H1 (cell line): ENCODE measurements at regions not wholly inside any gene's neighbourhood (a gene's known extent, or its start where the extent isn't known, plus 50 kb on each side); places are given as distances from the start of the nearest gene placed in this dataset.

Source experiments
- CTCF ChIA-PET: fragments of 300-600 bp; sonication (Branson Sonifier 250); formaldehyde crosslinking; loops from one replicate; lab custom pipeline; 2021; ENCODE audit not compliant: partially characterized antibody; lab: Charles Lee
- POLR2A ChIA-PET: fragments of 300-600 bp; sonication (Branson Sonifier 250); formaldehyde crosslinking; loops from one replicate; lab custom pipeline; 2021; ENCODE audit warnings: inconsistent platforms; ENCODE audit not compliant: partially characterized antibody; lab: Charles Lee
- DNase-seq, 2 experiments: peaks; one replicate each; pipeline versions ENCODE4 v3.0.0 to v3.0.0-alpha.2; 2010 to 2022; ENCODE audit warnings: low spot score in 2 of 2, low read depth in 1 of 2, mixed read lengths in 1 of 2
- FAIRE-seq: peaks from 2 replicates; lab custom pipeline; 2011; peaks lifted over from hg19 to GRCh38; lab: Jason Lieb, UNC
- H2AFZ ChIP-seq: 2 replicates; pipeline ENCODE4 v1.8.1; 2012; ENCODE audit warnings: low read length, inconsistent platforms
- H2AK5ac ChIP-seq: 2 replicates; pipeline ENCODE4 v1.6.1; 2013; ENCODE audit warnings: low read depth, low read length
- H2BK120ac ChIP-seq: replicated peaks from 2 replicates; pipeline ENCODE3; 2013; ENCODE audit warnings: low read depth, low read length, inconsistent platforms
- H2BK12ac ChIP-seq: 2 replicates; pipeline ENCODE4 v1.6.1; 2013; ENCODE audit warnings: low read depth, low read length
- H2BK15ac ChIP-seq: 2 replicates; pipeline ENCODE4 v1.6.1; 2013; ENCODE audit warnings: low read length
- H2BK20ac ChIP-seq: 2 replicates; pipeline ENCODE4 v1.6.1; 2013; ENCODE audit warnings: low read length
- H2BK5ac ChIP-seq: 2 replicates; pipeline ENCODE4 v1.6.1; 2013; ENCODE audit warnings: low read depth, low read length
- H3K14ac ChIP-seq: 2 replicates; pipeline ENCODE4 v1.6.1; 2013; ENCODE audit warnings: inconsistent platforms; ENCODE audit not compliant: insufficient read length
- H3K18ac ChIP-seq: 2 replicates; pipeline ENCODE4 v1.6.1; 2013; ENCODE audit warnings: low read length; ENCODE audit errors: extremely low read depth
- H3K23ac ChIP-seq: 2 replicates; pipeline ENCODE4 v1.6.1; 2013; ENCODE audit warnings: inconsistent platforms; ENCODE audit not compliant: insufficient read length
- H3K23me2 ChIP-seq: 2 replicates; pipeline ENCODE4 v1.6.1; 2013; ENCODE audit warnings: low read depth, low read length
- H3K27ac ChIP-seq: 2 replicates; pipeline ENCODE4 v1.6.1; 2011; ENCODE audit warnings: low read depth, low read length, inconsistent platforms
- H3K27me3 ChIP-seq, 4 experiments: replicated peaks in 1 of 4; 1 replicate in 1 of 4; 2 replicates in 3 of 4; pipeline versions ENCODE4 v1.6.1 to v1.8.1; 2011 to 2013; ENCODE audit warnings: low read length in 3 of 4, mild to moderate bottlenecking in 3 of 4, inconsistent platforms in 2 of 4, mixed read lengths in 2 of 4, moderate library complexity in 1 of 4; ENCODE audit not compliant: control insufficient read depth in 3 of 4, insufficient read depth in 3 of 4; ENCODE audit errors: extremely low read depth in 1 of 4
- H3K36me3 ChIP-seq, 4 experiments: 2 replicates each; pipeline versions ENCODE4 v1.6.1 to v1.8.1; 2011 to 2013; ENCODE audit warnings: mild to moderate bottlenecking in 4 of 4, low read length in 3 of 4, moderate library complexity in 2 of 4, control low read depth in 1 of 4, inconsistent platforms in 1 of 4; ENCODE audit not compliant: insufficient read depth in 4 of 4, control insufficient read depth in 2 of 4
- H3K4ac ChIP-seq: replicated peaks from 2 replicates; pipeline ENCODE3; 2013; ENCODE audit warnings: low read length, low read depth, mixed read lengths, inconsistent platforms; ENCODE audit not compliant: insufficient read length
- H3K4me1 ChIP-seq, 4 experiments: replicated peaks in 1 of 4; 1 replicate in 1 of 4; 2 replicates in 3 of 4; pipeline versions ENCODE4 v1.6.1 to v1.8.1; 2011 to 2013; ENCODE audit warnings: low read length in 3 of 4, inconsistent platforms in 2 of 4, mixed read lengths in 1 of 4; ENCODE audit not compliant: insufficient read depth in 4 of 4, control insufficient read depth in 3 of 4
- H3K4me2 ChIP-seq, 2 experiments: 2 replicates each; pipeline versions ENCODE4 v1.6.1 to v1.8.1; 2011 to 2013; ENCODE audit warnings: low read depth in 2 of 2, low read length in 2 of 2, control low read depth in 1 of 2, inconsistent platforms in 1 of 2, mild to moderate bottlenecking in 1 of 2; ENCODE audit not compliant: insufficient read depth in 1 of 2
- H3K4me3 ChIP-seq, 4 experiments: fragments of 200-600, 300-600 bp in 1 of 4; sonication (generic), shearing (Covaris generic), sonication (Bioruptor Twin) in 1 of 4; 2 replicates each; pipeline versions ENCODE4 v1.5.1 to v1.8.1; 2011 to 2016; ENCODE audit warnings: low read length in 4 of 4, low read depth in 3 of 4, control low read depth in 2 of 4, inconsistent platforms in 2 of 4, mild to moderate bottlenecking in 2 of 4, mixed read lengths in 1 of 4, moderate library complexity in 1 of 4; ENCODE audit not compliant: insufficient read depth in 2 of 4; ENCODE audit errors: extremely low read depth in 1 of 4
- H3K56ac ChIP-seq: replicated peaks from 2 replicates; pipeline ENCODE3; 2013; ENCODE audit warnings: low read depth, mild to moderate bottlenecking, mixed read lengths, low read length, inconsistent platforms; ENCODE audit not compliant: insufficient read length
- H3K79me1 ChIP-seq: 2 replicates; pipeline ENCODE4 v1.6.1; 2013; ENCODE audit warnings: low read depth, low read length, control low read depth
- H3K79me2 ChIP-seq, 2 experiments: 2 replicates each; pipeline versions ENCODE4 v1.6.1 to v1.8.1; 2012 to 2013; ENCODE audit warnings: low read length in 2 of 2, mild to moderate bottlenecking in 2 of 2, inconsistent platforms in 1 of 2; ENCODE audit not compliant: insufficient read depth in 2 of 2, control insufficient read depth in 1 of 2
- H3K9ac ChIP-seq, 4 experiments: replicated peaks in 1 of 4; 1 replicate in 1 of 4; 2 replicates in 3 of 4; pipeline versions ENCODE4 v1.6.1 to v1.8.1; 2011 to 2013; ENCODE audit warnings: low read depth in 3 of 4, low read length in 3 of 4, control low read depth in 2 of 4, mild to moderate bottlenecking in 2 of 4, moderate library complexity in 2 of 4, inconsistent platforms in 1 of 4; ENCODE audit errors: extremely low read depth in 1 of 4
- H3K9me3 ChIP-seq, 2 experiments: 2 replicates each; pipeline versions ENCODE4 v1.6.1 to v1.8.1; 2012 to 2013; ENCODE audit warnings: mild to moderate bottlenecking in 2 of 2, moderate library complexity in 2 of 2, control low read depth in 1 of 2, inconsistent platforms in 1 of 2, low read depth in 1 of 2, low read length in 1 of 2, mixed read lengths in 1 of 2; ENCODE audit not compliant: insufficient read depth in 2 of 2
- H4K20me1 ChIP-seq, 2 experiments: replicated peaks in 1 of 2; 2 replicates each; pipeline versions ENCODE3 to v1.8.1; 2011 to 2013; ENCODE audit warnings: inconsistent platforms in 2 of 2, low read length in 2 of 2, mild to moderate bottlenecking in 1 of 2; ENCODE audit not compliant: insufficient read depth in 2 of 2, control insufficient read depth in 1 of 2
- H4K5ac ChIP-seq: 2 replicates; pipeline ENCODE4 v1.6.1; 2013; ENCODE audit warnings: low read length, low read depth, mixed read lengths, inconsistent platforms; ENCODE audit not compliant: insufficient read length
- H4K8ac ChIP-seq: 2 replicates; pipeline ENCODE4 v1.8.0; 2013; ENCODE audit warnings: mild to moderate bottlenecking, moderate library complexity, low read length, inconsistent platforms; ENCODE audit not compliant: insufficient read depth; ENCODE audit errors: extremely low read depth
- H4K91ac ChIP-seq: replicated peaks from 2 replicates; pipeline ENCODE3; 2013; ENCODE audit warnings: low read length, mixed read lengths, inconsistent platforms; ENCODE audit not compliant: insufficient read length
- EGR1 ChIP-seq: IDR thresholded peaks from 2 replicates; pipeline ENCODE4 v1.6.1; 2011; ENCODE audit warnings: low read depth, low read length, borderline replicate concordance
- WGBS, 2 experiments: shearing (Covaris generic) in 1 of 2; methylation state at CpG; one replicate each; pipeline versions ENCODE4 v1.1.6 to v1.1.7; 2013 to 2015; ENCODE audit warnings: low lambda C conversion rate in 2 of 2, mixed read lengths in 2 of 2, inconsistent platforms in 1 of 2, low coverage in 1 of 2, missing lambda C conversion rate in 1 of 2; ENCODE audit not compliant: insufficient replicate concordance in 2 of 2, insufficient coverage in 1 of 2, insufficient read length in 1 of 2; ENCODE audit errors: extremely low coverage in 1 of 2, missing lambda C conversion rate in 1 of 2; 5-methylcytosine and 5-hydroxymethylcytosine counted together

- no peaks in the 10 kb centered on the region for H3K4me1 ChIP-seq
- no peaks in the 10 kb centered on the region for H3K79me2 ChIP-seq
- H4K8ac ChIP-seq: no peak overlapping the region
- POLR2A ChIA-PET: no interaction called here
- no peak overlapping the region for H2BK5ac ChIP-seq
- CTCF ChIA-PET: no interaction called here
- no peaks in the 10 kb centered on the region for H3K79me1 ChIP-seq
- no peak for FAIRE-seq
- H4K91ac ChIP-seq: no peak overlapping the region
- H3K14ac ChIP-seq: no peak overlapping the region
- no peaks in the 10 kb centered on the region for H3K27me3 ChIP-seq
- no peaks in the 10 kb centered on the region for H3K36me3 ChIP-seq
- no peak overlapping the region for H3K18ac ChIP-seq
- DNase-seq: no peak
- H3K23me2 ChIP-seq: no peaks in the 10 kb centered on the region
- no peak overlapping the region for H2AK5ac ChIP-seq
- no peak overlapping the region for H2BK20ac ChIP-seq
- no peak overlapping the region for H4K5ac ChIP-seq
- H3K4ac ChIP-seq: no peak overlapping the region
- no peak overlapping the region for H2BK15ac ChIP-seq
- H4K20me1 ChIP-seq: no peaks in the 10 kb centered on the region
- H3K27ac ChIP-seq: no peak overlapping the region
- H3K9ac ChIP-seq: no peak overlapping the region
- H3K9me3 ChIP-seq: no peaks in the 10 kb centered on the region; a peak in 1 of 4 replicates
- H2BK12ac ChIP-seq: no peak overlapping the region
- no peak overlapping the region for H3K23ac ChIP-seq
- H3K4me3 ChIP-seq: no peak overlapping the region
- 87% methylated on average over 1 of the region's 1 CpG; no CpG with 5 or more reads in 1 of the 2 experiments for WGBS, 2 experiments
- no peak overlapping the region for H2AFZ ChIP-seq
- no peak overlapping the region for H2BK120ac ChIP-seq
- no peak overlapping the region for H3K4me2 ChIP-seq
- H3K56ac ChIP-seq: no peak overlapping the region
- TF ChIP-seq EGR1: no peak
These were observed 713.0 kb upstream of the CADM2 start for GRCh38 chr3:84245789-84246188.
